Vagina (tissue), 2 donors: ENCODE measurements at regions not wholly inside any gene's neighbourhood (a gene's known extent, or its start where the extent isn't known, plus 50 kb on each side); places are given as distances from the start of the nearest gene placed in this dataset.

Source experiments
- POLR2AphosphoS5 ChIP-seq, 2 donors: sonication (generic); formaldehyde crosslinking; IDR thresholded peaks; one replicate each; pipeline ENCODE4 v1.9.0; 2017; ENCODE audit warnings: antibody characterized with exemption in 2 of 2, mild to moderate bottlenecking in 2 of 2, low read depth in 1 of 2; ENCODE audit not compliant: insufficient read depth in 1 of 2
- TF ChIP-seq, protein P1 (sequence below), 3 experiments: fragments of 450-650 bp in 2 of 3; fragments of 200-600 bp in 1 of 3; sonication (generic) in 1 of 3; IDR thresholded peaks; one replicate each; pipeline ENCODE4 v1.5.1; 2017 to 2019; ENCODE audit warnings: antibody characterized with exemption in 3 of 3, mild to moderate bottlenecking in 2 of 3, moderate library complexity in 2 of 3

DNA sequence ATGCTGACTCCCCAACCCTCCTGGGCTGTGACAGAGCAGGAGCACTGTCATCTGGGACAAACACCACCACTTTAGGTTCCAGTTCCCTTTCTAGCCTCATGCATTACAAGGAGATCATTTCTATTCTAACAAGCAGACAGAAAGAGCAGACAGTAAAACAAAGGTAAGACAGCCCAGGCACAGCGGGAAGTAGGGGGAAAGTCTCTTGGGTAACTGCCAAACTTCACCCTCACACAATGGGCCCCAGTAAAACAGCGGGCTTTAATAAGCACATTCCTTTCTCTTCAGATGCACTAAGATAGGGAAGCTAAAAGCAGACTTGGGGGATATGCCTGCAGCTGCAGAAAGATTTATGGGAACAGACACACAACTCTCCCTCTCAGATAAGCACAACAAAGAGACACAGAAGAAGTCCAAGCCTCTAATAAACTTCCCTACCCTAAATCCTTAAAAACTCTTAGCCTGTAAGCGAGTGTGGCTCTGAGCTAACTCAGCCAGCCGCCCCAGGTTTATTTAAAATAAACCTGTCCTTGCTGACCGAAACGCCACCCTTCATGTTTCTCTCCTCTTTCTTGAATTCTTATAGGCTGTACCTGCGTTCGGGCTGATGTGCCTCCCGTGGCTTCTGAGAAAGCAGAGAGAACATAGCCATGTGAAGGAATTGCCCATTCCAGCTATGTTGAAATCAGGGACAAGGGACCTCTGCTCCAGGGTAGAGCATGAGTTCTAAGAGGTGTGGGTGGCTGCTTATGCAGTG is 726.8 kb upstream of the DDX18 start:
- TF ChIP-seq, protein P1, sequence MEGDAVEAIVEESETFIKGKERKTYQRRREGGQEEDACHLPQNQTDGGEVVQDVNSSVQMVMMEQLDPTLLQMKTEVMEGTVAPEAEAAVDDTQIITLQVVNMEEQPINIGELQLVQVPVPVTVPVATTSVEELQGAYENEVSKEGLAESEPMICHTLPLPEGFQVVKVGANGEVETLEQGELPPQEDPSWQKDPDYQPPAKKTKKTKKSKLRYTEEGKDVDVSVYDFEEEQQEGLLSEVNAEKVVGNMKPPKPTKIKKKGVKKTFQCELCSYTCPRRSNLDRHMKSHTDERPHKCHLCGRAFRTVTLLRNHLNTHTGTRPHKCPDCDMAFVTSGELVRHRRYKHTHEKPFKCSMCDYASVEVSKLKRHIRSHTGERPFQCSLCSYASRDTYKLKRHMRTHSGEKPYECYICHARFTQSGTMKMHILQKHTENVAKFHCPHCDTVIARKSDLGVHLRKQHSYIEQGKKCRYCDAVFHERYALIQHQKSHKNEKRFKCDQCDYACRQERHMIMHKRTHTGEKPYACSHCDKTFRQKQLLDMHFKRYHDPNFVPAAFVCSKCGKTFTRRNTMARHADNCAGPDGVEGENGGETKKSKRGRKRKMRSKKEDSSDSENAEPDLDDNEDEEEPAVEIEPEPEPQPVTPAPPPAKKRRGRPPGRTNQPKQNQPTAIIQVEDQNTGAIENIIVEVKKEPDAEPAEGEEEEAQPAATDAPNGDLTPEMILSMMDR (IDR thresholded peaks at IDR 0.05): no peak
- TF ChIP-seq POLR2AphosphoS5 (IDR thresholded peaks at IDR 0.05; ENCODE audit: insufficient read depth in 1 of 2, low read depth in 1 of 2): no peak
